ENCODE measurements at regions not wholly inside any gene's neighbourhood (a gene's known extent, or its start where the extent isn't known, plus 50 kb on each side); places are given as distances from the start of the nearest gene placed in this dataset.

- peak; percentile 95 to 98 for DNase-seq
Measured at GRCh38 chr12:124457287-124458219, 109.9 kb downstream of the NCOR2 start.

- no peak for DNase-seq
Measured at GRCh38 chr12:124456652-124457152, 110.7 kb downstream of the NCOR2 start.

DNA sequence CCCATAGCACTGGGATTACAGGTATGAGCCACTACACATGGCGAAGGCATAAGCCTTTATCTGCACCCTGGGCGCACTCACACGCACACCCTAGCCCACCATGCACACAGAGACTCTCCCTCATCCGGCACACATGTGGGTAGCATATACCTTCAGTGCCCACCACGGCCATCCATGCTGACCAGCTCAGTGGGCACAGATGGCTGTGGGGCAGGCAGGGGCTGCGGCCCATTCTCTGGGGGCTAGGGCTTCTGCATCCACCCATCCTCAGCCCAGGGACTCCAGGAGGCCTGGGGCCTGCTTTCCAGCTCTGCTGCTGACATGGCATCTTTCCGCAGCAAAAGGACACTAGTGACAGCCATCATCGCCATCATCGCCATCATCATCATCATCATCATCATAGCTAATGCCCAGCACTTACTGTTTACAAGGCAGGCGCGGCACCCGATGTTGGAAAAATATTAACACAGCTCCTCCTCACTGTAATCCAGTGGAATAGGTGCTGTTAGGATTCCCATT, 111.2 kb downstream of the NCOR2 start:
- DNase-seq: no peak

DNA sequence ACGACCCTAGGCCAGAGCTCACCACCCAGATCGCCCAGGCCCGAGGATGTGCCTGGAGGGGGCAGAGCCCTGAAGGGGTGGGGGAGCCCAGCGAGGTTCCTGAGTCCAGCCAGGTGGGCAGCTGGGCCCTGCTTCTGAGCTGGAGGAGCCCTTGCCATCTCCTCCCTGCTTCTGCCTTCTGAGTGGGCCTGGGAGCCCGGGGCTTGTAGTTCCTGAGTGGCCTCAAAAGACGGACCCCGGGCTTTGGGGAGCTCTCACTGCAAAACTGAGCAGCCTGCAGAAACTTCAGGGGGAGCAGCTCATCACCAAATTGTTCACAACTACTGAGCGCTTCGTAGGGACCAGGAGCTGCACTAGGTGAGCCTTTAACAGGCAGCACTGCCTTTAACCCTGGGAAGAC, 112.1 kb downstream of the NCOR2 start:
- DNase-seq: no peak

GRCh38 chr12:124454735-124455134, 112.7 kb downstream of the NCOR2 start:
- DNase-seq: peak; percentile 82 to 95

DNA sequence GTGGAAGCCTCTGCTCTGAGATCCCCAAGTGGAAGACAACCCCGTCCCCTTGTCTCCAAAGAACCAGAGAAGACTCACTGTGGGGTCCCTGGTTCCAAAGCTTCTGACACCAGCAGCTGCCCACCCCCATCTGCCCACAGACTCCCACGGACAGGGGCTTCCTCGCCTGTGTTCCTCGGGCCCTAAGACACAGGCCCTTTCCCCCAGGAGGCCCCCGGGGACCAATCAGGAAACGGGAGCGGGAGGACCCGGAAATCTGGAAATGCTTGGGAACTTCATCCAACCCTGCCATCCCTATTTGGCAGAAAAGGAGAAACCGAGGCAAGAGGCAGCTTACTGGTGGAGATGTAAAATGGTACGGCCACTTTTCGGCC, 113.1 kb downstream of the NCOR2 start:
- no peak for DNase-seq

GRCh38 chr12:124453419-124454351, 113.7 kb downstream of the NCOR2 start:
- DNase-seq: peak; percentile 93 to 97

- no peak for DNase-seq
Measured at GRCh38 chr12:124452576-124453331, 114.7 kb downstream of the NCOR2 start.

DNA sequence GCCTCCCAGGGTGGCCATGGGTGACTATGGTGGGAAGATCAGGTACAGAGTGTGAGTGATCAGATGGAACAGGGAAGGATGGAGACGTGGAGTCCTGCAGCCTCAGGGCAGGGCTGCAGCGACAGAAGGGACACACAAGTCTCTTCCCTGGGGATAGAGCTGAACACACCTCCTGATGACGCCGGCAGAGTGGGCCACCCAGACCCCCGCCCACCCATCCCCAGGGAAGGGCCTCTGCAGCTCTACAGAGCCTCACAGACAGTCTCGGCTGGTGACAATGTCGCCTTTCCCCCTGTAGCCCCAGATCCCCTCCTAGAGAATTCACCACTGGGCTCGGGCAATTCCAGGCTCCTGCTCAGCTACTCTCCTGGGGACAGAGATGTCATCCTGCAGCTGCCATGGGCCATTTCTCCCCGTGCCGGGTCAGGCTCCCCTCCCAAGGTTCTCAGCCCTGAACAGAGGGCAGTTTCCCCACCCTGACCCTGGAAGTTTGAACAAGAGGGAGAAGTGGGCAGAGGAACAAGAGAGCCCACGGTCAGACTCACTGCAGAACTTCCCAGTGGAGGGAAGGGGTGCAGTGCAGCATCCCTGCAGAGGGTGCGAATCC, 115.7 kb downstream of the NCOR2 start:
- DNase-seq: no peak

DNA sequence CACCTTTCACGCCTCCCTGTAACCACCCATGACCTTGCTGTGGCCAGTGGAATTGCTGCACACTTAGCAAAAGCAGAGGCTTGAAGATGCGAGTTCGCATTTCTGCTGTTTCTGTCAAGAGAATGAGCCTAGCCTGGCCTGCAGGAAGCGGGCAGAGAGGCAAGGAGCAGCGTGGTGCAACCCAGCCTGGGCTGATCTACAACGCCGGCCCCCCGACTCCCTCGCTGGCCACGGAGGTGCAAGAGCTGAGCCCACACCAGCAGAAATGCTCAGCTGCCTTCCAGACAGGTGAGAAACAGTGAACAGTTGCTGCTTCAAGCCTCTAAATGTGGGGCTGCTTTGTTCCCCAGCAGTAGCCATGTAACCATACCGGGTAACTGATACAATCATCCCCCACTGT, 116.4 kb downstream of the NCOR2 start:
- DNase-seq: no peak

GRCh38 chr12:124450376-124450750, 117.0 kb downstream of the NCOR2 start:
- DNase-seq: no peak

DNA sequence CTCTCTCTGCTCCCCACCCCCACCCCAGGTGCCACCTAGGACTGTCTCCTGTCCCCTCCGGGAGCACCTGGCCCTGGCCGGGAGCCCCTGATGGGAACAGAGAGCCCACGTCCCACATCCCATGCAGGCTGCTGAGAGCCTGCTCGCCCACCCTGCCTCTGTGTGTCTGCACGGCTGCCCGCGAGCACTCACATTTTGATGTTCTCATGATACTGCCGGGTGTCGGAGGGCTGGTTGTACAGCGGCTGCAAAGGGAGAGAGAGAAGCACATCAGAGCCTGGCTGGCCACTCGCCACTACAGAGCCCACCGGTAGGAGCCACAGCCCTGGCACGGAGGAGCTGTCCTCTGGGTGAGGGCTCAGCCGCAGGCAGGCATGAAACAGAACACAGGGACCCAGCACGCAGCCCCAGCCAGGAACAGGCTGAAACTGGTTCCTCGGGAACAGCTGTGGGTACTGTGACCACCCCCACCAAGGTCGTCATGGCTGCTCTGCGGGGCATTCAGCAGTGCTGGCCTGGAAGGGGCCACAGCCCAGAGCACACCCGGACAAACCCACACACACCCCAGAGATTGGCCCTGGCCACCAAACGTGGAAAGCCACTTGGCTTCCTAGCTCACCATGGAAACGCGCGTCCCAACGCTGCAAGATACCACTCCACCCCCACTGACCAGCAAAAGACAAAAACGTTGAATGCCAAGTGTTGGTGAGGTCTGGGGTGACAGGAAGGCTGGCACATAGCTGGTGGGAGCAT, 117.6 kb downstream of the NCOR2 start:
- no peak for DNase-seq

GRCh38 chr12:124448955-124449622, 118.3 kb downstream of the NCOR2 start:
- no peak for DNase-seq

GRCh38 chr12:124448241-124448954, 119.0 kb downstream of the NCOR2 start:
- no peak for DNase-seq

DNA sequence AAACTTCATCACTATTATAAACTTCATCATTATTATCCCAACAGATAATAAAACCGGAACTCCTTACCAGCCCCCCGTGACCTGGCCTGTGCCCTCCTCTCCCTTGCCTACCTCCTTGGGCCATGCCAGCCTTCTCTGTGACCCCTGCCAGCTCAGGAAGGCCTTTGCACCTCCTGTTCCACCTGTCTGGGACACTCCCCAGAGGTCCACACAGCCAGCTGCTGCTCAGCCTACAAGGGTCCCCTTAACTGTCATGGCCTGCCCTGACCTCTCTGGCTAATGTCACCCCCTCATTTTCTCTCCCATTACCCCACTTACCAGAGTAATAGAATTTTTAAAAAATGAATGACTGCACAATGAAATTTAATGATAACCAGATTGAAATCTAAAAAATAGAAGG, 121.0 kb downstream of the NCOR2 start:
- no peak for DNase-seq

DNA sequence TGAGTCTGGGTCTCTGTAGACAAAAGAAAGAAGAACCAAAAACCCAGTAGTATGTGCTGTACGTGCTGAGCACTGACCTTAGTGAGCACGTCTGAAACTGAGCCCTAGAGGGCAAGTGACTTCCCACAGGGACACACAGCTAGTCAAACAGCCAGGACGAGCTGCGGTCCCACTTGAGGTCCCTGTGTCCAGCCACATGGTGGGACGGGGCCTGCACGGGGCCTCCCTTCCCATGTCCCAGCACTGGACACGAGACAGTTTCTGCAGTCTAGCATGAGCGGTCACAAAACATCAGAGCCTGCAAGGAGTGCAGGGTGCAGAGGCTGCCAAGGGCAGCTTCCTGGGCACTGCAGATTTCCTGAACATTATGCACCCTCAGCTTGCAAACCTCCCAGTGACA, 121.6 kb downstream of the NCOR2 start:
- no peak for DNase-seq

DNA sequence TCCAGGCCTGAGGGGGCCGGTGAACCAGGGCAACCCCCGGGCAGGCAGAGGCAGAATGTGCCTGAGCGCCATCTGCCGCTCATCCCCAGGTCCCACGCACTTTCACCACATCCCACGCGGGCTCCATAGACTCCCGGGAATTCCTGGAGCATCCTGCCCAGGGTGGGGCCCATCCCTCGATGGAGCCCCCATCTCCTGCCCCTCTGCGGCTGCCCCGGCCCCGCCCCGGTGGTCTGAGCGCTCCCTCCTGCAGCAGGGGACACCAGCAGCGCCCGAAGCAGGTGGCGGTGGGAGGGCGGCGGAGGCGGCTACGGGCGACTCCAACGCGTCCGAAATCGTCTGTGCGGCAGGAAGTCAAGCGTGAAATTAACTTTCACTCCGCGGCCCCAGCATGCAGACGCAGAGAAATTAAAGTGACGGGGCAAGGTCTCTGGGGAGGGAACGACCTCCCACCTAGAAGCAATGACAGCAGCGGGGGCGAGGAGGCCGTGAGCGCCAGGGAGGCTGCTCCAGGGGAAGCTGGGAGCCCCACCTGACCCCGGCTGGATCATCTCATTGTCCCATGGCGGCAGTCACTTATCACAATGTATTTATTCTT, 122.2 kb downstream of the NCOR2 start:
- no peak for DNase-seq

- peak in 1 of 2 donors; percentile 39 for DNase-seq
Measured at GRCh38 chr12:124443931-124444712, 123.3 kb downstream of the NCOR2 start.
